GM10266 (cell line): ENCODE measurements at regions not wholly inside any gene's neighbourhood (a gene's known extent, or its start where the extent isn't known, plus 50 kb on each side); places are given as distances from the start of the nearest gene placed in this dataset.

ENCODE experiments used
- DNase-seq: peaks from one replicate; pipeline ENCODE4 v3.0.0; 2012; ENCODE audit errors: extremely low spot score
- TF ChIP-seq, protein P1 (sequence below): IDR thresholded peaks from 2 replicates; pipeline ENCODE4 v1.5.1; 2012; ENCODE audit warnings: mild to moderate bottlenecking, low read depth; ENCODE audit not compliant: control insufficient read depth, insufficient read depth; ENCODE audit errors: missing control alignments

- no peak for DNase-seq
- TF ChIP-seq, protein P1, sequence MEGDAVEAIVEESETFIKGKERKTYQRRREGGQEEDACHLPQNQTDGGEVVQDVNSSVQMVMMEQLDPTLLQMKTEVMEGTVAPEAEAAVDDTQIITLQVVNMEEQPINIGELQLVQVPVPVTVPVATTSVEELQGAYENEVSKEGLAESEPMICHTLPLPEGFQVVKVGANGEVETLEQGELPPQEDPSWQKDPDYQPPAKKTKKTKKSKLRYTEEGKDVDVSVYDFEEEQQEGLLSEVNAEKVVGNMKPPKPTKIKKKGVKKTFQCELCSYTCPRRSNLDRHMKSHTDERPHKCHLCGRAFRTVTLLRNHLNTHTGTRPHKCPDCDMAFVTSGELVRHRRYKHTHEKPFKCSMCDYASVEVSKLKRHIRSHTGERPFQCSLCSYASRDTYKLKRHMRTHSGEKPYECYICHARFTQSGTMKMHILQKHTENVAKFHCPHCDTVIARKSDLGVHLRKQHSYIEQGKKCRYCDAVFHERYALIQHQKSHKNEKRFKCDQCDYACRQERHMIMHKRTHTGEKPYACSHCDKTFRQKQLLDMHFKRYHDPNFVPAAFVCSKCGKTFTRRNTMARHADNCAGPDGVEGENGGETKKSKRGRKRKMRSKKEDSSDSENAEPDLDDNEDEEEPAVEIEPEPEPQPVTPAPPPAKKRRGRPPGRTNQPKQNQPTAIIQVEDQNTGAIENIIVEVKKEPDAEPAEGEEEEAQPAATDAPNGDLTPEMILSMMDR: no peak
Observed at GRCh38 chr2:125681976-125682805, 973.8 kb upstream of the GYPC start.

DNA sequence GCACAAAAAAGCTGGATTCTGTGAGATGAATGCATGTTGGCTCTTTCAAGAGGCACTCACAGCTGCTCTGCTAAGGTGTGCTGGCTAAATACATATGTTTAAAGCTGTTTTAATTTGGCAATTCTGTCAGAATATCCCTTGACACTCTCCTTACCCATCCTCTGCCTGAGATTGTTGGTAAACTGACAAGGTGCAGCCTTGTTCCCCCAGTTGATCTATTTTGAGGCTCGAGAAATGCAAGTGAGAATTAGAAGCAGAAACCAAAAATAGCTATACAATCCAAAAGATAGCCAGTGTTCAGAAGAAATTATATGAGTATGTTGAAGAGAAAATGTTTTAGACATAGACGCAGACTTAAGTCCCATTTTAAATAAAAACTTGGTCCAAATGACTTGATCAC, 971.7 kb upstream of the GYPC start:
- no peak for DNase-seq
- TF ChIP-seq, protein P1: no peak

- TF ChIP-seq, protein P1: no peak
- no peak for DNase-seq
Observed at GRCh38 chr2:125684932-125685331, 971.0 kb upstream of the GYPC start.

DNA sequence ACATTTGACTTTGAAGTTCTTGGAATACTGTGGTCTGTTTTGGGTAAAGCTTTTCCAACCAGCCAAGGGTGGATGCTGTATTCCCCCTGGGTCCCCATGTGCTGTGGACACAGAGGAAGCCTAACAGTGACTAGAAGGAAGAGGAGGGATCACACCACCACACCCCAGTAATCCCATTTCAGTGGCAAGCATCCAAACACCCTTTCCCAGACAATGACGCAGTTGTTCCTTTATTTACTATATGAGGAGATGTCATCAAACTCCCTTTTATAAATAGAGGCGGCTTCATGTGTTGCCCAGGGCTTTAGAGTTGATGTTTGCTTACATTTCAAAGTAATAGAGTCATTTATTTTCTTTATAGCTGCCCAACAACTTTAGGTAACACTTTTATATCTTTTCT, 959.4 kb upstream of the GYPC start:
- DNase-seq: no peak
- TF ChIP-seq, protein P1: no peak

GRCh38 chr2:125698280-125698679, 957.7 kb upstream of the GYPC start:
- DNase-seq: no peak
- TF ChIP-seq, protein P1: no peak

- TF ChIP-seq, protein P1: no peak
- DNase-seq: no peak
Observed at GRCh38 chr2:125701070-125701469, 954.9 kb upstream of the GYPC start.

- TF ChIP-seq, protein P1: no peak
- DNase-seq: no peak
Observed at GRCh38 chr2:125707611-125708010, 948.3 kb upstream of the GYPC start.
